HG03354 (cell line): ENCODE measurements at regions not wholly inside any gene's neighbourhood (a gene's known extent, or its start where the extent isn't known, plus 50 kb on each side); places are given as distances from the start of the nearest gene placed in this dataset.
A peak's percentile ranks its signal among the peaks of the same experiment; 100 is the strongest.
"Not testable (repeated sequence)": the region's sequence is repeated elsewhere in the genome, so short reads cannot be mapped to it uniquely, and the experiment has no call there.

Experiments
- ATAC-seq: cut with Tn5 transposase; IDR thresholded peaks from one replicate; pipeline ENCODE4 v1.9.1; 2021; ENCODE audit warnings: mild to moderate bottlenecking; ENCODE audit not compliant: unreplicated experiment, poor library complexity, severe bottlenecking

DNA sequence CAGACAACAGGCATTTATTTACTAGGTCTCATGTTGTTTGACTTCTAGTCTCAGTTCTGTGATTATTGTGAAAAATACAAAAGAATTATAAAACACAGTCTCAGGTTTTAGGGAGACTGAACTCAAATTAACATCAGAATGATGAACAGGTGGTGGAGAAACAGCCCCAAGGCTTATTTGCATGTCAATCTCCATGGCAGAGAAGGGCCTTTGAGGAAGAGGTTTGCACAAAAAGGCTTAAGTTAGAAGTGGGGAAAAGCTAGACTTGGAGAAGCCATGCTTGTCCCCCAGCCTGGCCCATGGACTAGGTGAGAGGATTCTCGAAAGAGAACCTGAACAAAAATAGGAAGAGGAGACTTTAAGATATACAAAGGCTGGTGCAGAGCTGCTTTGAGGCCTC, 183.3 kb downstream of the EDN1 start:
- ATAC-seq = no peak

DNA sequence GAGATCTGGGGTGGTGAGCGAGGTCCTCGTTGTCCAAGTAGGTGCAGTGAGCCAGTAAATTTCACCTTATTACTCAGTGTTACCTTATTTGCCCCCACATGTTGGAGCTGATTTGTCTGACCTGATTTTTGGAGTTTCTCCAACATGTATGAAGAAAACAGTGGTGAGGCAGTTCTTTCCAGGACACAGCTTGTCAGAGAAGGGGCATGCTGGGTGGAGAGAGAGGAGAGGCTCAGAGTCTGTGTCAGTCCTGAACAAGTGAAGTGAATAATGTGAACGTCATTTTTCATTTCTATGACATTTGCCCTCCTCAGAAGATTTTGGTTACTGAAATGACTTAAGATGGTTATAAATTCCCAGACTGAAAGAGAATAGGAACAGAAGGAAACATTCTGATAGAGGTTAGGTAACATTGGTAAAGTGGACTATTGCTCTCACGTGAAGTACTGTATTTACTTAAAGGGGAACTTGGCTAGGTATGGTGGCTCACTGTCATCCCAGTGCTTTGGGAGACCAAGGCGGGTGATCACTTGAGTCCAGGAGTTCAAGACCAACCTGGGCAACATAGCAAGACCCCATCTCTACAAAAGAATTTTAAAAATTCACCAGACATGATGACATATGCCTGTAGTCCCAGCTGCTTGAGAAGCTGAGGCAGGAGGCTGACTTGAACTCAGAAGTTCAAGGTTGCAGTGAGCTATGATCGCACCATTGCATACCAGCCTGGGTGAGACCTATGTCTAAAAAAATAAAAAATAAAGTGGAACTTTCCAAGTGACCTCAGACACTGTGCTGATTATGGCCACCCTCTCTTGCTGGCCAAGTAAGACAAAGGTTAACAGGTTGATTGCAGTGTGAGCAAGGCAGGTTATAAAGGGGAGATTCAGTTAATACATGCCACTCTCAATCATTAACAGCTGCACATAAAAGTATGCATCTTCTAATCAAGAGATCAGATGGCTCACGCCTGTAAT, 184.3 kb downstream of the EDN1 start:
- no peak for ATAC-seq

DNA sequence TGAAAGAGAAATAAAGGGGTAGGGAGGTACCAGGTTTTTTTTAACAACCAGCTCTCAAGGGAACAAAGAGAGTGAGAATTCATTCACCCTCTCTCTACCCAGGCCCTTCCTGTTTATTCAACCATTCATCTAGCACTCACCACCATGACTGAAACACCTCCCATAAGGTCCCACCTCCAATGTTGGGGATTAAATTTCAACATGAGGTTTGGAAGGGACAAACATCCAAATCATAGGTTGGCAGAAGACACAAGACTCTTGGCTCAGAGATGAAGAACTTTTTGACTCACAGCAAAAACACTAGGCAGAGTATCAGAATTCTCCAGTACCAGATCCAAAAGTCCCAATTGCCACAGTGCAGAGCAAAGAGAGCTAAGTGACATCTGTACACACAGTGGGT, 186.3 kb downstream of the EDN1 start:
- ATAC-seq = no peak

DNA sequence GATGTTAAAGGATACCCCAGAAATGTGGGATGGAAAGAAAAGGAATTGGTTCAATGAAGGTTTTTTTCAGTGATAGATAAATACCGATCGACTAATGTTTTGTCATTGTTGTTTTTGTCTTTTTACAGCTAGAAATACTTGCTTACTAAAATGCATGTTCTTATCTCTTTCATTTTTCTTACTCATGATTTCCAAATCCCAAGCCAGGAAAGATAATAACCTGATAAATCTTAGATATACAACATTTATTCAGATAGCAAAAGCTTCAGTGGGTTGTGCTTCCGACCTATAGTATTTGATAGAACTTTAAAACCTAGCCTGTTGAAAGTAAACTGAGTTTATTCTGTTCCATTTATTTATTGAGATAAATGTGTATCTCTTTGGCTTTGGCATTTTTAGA, 187.5 kb downstream of the EDN1 start:
- ATAC-seq = no peak

DNA sequence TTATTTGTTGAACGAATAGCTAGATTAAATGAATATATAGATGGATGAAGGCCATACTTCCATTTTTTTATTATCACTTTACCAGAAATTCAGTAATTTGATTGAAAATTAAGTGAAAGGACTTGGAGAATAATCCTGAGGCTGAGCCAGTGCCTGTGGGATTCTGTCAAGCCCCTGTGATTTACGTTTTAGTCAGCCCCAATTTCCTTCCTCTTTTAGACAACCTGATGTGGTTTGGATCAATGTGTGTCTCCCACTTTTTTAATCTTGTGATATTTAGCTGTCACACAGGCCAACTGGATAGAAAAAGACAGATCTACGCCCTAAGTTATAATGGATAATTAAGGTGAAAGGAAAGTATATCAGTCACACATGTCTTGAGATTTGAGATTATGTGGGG, 188.8 kb downstream of the EDN1 start:
- ATAC-seq = no peak

DNA sequence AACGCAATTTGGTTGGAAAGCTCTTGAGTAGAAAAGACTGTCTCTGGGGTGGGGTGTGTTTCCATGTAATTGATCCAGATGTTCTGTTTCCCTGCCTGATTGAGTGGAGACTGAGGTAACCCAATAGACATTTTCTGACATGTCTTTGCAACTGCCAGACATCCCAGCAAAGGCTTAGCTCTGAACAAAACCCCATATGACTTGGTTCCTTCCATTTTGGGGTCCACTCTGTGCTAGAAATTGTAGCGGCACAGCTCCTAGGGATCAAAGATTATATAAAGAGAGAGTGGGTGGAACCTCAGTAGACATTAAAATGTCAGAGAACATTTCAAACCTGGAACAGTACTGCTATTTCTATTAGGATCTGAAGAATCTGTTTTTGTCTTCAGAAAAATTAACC, 189.3 kb downstream of the EDN1 start:
- no peak for ATAC-seq

DNA sequence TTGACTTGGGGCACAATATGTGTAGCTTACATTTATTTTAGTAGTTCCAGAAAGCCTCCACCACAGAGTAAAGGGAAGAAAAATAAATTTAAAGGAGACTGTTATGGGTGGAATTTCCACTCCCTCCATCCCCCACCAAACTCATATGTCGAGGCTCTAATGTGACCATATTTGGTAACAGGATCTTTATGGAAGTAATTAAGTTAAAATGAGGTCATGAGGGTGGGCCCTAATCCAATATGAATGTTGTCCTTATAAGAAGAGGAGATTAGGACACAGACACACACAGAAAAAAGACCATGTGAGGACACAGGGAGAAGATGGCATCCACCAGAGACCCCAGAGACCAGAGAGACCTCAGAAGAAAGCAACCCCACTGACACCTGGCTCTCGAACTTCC, 189.7 kb downstream of the EDN1 start:
- ATAC-seq = no peak

DNA sequence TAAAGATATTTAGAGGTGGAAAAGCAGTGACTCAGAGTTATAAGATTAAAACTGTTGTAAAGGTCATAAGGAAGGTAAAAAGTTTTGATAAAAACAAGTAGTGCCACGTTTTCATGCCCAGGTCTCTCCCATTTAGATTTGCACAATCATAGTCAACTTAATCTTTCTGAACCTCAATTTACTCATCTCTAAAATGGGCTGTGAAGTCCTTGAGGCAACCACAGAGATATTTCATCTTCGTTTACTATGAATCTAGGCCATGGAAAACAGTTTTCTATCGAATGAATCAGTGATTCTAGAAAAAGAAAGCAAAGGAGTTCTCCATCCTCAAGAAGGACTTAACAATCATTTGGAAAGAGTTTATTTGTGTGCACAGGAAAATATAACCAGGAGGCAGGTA, 190.2 kb downstream of the EDN1 start:
- ATAC-seq = no peak

DNA sequence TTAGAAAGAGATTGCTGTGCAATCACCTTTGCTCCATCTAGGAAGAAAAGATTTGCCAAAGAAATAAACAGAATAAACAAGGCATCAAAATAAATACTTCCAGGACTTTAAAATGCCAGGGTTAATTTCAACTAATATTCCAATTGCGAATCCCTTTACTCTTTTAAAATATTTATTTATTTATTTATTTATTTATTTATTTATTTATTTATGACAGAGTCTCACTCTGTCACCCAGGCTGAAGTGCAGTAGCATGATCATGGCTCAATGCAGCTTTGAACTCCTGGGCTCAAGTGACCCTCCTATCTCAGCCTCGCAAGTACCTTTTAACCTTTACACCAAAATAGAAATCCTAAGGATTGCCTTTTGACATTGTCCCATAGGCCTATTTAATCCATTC, 191.1 kb downstream of the EDN1 start:
- ATAC-seq = no peak

DNA sequence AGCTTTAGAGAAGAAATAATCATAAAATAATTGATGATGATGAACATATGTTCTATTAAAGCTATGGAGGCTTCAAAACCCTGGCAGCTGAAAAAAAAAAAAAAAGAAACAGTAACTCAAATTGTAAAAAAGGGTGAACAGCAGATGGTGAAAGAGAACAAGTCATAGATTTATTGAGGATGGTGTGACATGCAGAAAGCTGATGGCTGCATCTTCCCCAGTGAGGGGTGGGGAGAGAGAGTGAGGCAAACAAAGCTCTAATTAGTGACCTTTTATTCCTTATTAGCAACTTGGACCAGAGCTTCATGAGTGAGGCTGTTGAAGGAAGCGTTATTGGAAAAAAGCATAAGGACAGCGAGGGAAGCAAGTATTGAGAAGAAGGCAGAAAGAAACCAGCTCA, 191.7 kb downstream of the EDN1 start:
- no peak for ATAC-seq

DNA sequence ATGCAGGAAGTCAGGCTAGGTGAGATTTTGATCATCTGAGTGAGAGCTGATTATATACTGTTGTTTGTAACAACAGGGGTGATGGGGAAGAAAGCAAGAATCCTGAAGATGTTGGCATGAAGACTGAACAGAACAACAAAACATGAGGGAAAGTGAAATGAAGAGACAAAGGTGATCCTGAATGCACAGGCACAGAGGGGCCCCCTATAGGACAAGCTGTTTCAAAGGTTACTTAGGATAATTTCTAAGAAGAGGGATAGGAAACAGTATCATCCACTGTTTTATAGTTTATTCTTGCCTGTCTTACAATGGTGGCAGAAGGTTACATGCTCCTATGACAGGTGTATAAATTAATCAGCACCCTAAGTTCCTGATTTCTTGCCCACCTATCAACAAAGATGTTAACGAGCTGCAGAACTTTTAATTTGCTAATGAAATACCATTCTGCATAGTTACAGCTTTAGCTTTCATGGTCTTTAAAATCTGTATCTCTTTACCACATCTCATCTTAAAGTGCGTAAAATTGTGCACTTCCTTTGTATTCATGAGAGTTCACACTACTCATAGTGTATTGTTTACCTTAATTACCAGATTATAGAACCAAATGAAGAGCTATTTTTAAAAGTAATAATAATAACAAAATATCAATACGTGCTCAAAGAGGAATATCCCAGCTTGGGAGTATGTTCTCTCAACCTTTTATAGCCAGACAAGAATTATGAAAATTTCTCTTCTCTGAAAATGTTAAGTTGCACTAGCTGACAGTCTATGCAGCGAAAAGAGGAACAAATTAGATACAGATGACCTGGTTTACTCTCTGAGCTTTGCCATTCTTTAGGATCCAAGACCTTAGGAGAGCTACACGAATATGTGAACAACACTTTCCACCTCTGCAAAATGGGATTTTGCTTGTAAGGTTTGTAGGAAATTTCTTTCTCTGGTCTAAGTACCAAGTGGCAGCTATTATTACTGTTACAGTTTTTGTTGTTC, 192.5 kb downstream of the EDN1 start:
- ATAC-seq = no peak

DNA sequence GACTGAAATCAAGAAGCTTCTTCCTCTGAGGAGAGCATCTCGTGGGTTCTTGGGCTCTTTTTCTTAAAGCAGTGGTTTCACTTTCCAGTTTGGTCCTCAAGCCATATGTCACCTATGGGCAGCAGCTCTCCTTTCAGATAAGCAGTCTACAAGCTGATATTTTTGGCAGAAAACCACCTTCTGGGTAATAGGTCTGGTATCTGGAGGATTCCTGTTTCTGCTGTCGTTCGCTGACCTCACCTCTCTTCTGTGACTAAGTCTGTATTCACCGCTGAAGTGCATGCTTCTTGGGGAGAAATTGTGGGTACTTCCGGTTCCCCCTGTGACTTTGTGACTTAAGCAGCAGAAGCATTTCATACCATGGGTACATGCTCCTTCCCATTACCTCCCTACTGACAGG, 193.6 kb downstream of the EDN1 start:
- peak; percentile 84 for ATAC-seq

DNA sequence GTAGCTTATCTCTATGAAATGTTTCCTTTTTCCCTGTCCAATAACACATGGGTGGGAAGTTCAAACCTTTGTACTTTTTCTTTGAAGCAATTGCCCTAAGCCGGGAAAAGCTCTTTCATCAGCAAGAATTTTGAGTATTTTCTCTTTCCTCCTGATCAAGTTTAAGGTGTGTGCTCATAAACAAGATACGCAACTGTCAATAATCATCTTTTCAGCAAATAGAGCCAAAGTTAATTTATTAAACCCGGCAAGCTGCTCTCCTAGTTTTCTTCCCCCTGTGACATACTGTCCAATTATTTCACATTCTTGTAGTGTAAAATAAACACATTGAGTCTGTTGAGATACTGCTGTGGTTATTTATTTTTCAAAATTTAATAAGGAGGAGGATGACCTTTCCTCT, 194.4 kb downstream of the EDN1 start:
- no peak for ATAC-seq

DNA sequence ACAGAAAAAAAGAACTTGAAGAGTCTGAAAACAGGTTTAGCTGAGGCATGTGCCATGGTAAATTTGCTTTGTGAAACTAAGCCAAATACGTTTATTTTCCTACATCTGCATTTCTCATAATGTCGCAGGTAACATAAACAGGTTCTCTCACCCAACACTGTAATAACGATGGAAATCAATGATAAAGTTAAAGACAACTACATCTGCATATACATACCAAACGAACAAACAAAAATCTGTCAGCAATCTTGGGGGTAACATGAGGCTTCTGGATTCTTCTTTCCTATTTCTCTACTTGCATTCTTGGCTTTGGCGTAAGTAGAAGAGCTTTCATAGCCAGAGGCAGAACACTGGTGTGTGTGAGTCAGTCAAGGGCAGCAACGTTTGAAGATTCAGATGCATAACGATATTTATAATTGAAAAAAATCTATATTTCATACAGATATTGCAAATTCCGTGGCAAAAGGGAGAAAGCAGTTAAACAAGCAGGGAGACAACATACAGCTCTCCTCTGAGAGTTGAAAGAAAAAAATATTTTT, 195.1 kb downstream of the EDN1 start:
- no peak for ATAC-seq

DNA sequence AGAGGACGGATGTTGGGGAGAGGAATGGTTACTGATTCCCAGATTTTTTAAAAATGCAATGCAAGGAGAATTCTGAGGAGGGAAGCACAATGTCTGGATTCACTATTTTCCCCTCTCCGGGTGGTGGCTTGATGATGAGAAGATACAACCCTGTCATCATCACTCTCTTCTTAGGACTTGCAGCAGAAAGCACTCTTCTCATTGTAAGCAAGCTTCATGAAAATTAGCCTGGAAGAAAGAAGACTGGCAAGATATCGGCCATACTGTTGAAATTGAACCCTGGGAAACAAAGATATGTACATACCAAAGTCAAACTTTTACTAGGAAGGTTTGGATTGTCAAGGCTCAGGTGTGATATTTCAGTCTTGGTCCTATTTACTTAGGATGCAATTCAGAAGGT, 195.7 kb downstream of the EDN1 start:
- no peak for ATAC-seq

DNA sequence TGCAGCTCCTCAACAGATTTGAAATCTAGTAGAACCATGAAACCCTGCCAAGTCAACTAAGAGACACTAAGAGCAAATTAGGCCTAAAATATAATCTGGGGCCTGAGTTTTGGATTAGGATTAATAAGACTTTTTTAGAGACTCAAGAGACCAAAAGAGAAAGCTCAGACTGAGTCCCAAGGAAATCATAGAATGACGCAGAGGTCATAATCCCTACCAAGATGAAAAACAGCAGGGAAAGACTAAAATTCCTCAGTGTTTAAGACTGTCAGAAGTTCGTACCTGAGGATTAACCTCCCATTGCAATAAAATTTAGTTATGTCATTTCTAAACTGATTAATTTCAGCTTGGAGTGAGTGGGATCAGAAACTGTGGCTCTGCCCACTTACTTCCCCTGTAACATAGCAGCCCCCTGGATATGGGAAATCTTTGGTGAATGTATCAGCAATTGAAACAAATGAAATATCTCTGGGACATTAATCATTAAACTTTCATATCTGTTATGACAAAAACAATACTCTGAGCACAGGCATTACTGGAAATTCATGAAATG, 200.3 kb downstream of the EDN1 start:
- ATAC-seq = no peak

DNA sequence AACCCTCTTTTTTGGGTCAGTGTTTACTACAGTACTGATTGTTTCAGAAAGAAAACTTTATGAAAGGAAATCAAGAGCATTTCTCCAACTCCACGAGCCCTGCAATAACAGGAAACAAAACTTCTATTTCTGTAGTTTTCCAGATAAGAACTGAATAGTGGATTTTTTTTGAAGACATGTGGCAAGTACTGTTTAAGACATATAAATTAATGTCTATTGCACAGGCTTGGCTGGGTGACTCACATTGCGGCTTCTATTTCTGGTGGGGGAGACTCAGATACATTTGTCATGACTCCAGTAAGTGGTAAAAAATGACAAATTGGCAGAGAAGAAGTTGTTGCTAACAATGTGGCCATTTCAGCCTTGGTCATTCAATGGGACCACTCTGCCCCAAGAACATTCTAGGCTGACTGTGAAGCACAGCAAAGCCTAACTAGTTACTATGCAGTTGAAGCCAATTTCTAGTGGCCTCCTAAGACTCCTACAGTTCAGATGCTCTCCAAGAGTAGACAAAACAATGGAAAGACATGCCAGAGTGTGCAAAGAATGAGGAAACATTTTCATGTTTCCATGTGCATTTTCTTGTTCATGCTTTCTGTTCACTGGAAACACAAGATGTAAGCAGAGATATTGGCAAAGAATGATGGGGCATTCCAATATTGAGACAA, 200.9 kb downstream of the EDN1 start:
- no peak for ATAC-seq

DNA sequence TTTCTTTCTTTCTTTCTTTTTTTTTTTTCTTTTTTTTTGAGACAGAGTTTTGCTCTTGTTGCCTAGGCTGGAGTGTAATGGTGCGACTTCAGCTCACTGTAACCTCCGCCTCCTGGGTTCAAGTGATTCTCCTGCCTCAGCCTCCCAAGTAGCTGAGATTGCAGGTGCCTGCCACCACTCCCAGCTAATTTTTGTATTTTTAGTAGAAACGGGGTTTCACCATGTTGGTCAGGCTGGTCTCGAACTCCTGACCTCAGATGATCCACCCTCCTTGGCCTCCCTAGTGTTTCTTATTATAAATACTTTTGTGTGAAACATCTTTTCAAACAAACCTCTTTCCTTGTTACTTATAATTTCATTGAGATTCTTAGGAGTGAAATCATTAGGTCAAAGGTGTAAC, 202.8 kb downstream of the EDN1 start:
- not testable (repeated sequence) for ATAC-seq

DNA sequence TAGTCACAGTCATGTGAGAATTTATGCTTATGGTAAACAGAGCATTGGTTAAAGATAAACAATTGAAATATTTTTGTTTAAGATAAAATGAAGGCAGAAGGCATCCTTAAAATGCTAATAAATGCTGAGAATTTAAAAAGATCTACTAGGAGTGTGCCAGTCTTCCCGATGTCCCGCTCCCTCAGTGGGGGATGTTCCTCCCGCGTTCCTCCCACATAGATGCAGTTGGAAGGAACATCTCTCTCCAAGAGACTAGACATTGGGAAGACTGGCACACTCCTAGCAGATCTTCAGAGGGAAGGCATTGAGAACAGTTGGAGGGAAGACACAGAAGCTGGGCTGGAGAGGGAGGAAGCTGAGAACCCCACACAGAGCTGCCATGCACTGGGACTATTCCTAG, 203.3 kb downstream of the EDN1 start:
- ATAC-seq = no peak

DNA sequence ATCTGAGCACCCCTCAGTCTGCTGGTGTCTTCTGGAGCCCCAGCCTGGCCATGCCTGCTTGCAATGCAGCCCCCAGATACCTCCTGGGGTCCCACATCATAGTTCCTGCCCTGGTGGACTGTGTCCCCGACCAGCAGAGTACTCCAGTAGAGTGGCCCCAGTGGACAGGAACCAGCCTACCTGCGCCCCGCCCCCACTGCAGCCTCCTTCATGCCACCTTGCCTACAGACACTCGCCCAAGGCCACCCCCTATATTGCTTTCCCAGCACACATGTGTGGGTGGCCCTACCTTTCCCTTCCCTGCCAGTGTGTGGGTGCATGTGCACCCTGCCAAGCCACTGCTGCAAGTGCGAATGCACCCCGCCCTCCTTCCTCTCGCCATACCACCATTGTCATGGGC, 204.0 kb downstream of the EDN1 start:
- ATAC-seq = no peak
